Neural cell (in vitro differentiated cells): ENCODE measurements at regions not wholly inside any gene's neighbourhood (a gene's known extent, or its start where the extent isn't known, plus 50 kb on each side); places are given as distances from the start of the nearest gene placed in this dataset.

Experiments
- CTCF ChIP-seq: fragments of 450-650 bp; IDR thresholded peaks from 2 replicates; pipeline ENCODE4 v1.5.1; 2014; ENCODE audit warnings: antibody characterized with exemption, mild to moderate bottlenecking, moderate library complexity; ENCODE audit not compliant: poor library complexity, severe bottlenecking
- EP300 ChIP-seq: fragments of 450-650 bp; conservative IDR thresholded peaks from 2 replicates; pipeline ENCODE4 v1.6.1; 2014; ENCODE audit warnings: antibody characterized with exemption, mild to moderate bottlenecking, moderate library complexity; ENCODE audit not compliant: poor library complexity, severe bottlenecking
- EZH2 ChIP-seq: fragments of 200-600, 300-800 bp; shearing (Covaris generic), sonication (generic); IDR thresholded peaks from 2 replicates; pipeline ENCODE4 v1.6.1; 2014; ENCODE audit warnings: antibody characterized with exemption, low read length, borderline replicate concordance, mild to moderate bottlenecking; ENCODE audit not compliant: insufficient read depth, poor library complexity, severe bottlenecking
- RAD21 ChIP-seq: fragments of 450-650 bp; conservative IDR thresholded peaks from 2 replicates; pipeline ENCODE4 v1.6.1; 2014; ENCODE audit warnings: antibody characterized with exemption, mild to moderate bottlenecking, moderate library complexity
- REST ChIP-seq: IDR thresholded peaks from 2 replicates; pipeline ENCODE4 v1.6.1; 2012; ENCODE audit warnings: borderline replicate concordance
- SMC3 ChIP-seq: fragments of 450-650 bp; conservative IDR thresholded peaks from 2 replicates; pipeline ENCODE4 v1.6.1; 2014; ENCODE audit warnings: antibody characterized with exemption, mild to moderate bottlenecking, moderate library complexity; ENCODE audit not compliant: poor library complexity
- TAF1 ChIP-seq: IDR thresholded peaks from 2 replicates; pipeline ENCODE4 v1.6.1; 2012; ENCODE audit warnings: low read depth

GRCh38 chr12:105936496-105936895 lies 202.3 kb downstream of the NUAK1 start:
- TF ChIP-seq CTCF (no peak), RAD21 (no peak), EZH2 (no peak), SMC3 (no peak), REST (no peak), TAF1 (no peak), EP300 (no peak)
